GM10266 (cell line): ENCODE measurements at regions not wholly inside any gene's neighbourhood (a gene's known extent, or its start where the extent isn't known, plus 50 kb on each side); places are given as distances from the start of the nearest gene placed in this dataset.
"Not testable (repeated sequence)": the region's sequence is repeated elsewhere in the genome, so short reads cannot be mapped to it uniquely, and the experiment has no call there.

Experiments used
- DNase-seq: peaks from one replicate; pipeline ENCODE4 v3.0.0; 2012; ENCODE audit errors: extremely low spot score
- TF ChIP-seq, protein P1 (sequence below): IDR thresholded peaks from 2 replicates; pipeline ENCODE4 v1.5.1; 2012; ENCODE audit warnings: mild to moderate bottlenecking, low read depth; ENCODE audit not compliant: control insufficient read depth, insufficient read depth; ENCODE audit errors: missing control alignments

GRCh38 chr3:194880940-194881925 lies 195.6 kb downstream of the FAM43A start:
- no peak for DNase-seq
- TF ChIP-seq, protein P1, sequence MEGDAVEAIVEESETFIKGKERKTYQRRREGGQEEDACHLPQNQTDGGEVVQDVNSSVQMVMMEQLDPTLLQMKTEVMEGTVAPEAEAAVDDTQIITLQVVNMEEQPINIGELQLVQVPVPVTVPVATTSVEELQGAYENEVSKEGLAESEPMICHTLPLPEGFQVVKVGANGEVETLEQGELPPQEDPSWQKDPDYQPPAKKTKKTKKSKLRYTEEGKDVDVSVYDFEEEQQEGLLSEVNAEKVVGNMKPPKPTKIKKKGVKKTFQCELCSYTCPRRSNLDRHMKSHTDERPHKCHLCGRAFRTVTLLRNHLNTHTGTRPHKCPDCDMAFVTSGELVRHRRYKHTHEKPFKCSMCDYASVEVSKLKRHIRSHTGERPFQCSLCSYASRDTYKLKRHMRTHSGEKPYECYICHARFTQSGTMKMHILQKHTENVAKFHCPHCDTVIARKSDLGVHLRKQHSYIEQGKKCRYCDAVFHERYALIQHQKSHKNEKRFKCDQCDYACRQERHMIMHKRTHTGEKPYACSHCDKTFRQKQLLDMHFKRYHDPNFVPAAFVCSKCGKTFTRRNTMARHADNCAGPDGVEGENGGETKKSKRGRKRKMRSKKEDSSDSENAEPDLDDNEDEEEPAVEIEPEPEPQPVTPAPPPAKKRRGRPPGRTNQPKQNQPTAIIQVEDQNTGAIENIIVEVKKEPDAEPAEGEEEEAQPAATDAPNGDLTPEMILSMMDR, result no peak

DNA sequence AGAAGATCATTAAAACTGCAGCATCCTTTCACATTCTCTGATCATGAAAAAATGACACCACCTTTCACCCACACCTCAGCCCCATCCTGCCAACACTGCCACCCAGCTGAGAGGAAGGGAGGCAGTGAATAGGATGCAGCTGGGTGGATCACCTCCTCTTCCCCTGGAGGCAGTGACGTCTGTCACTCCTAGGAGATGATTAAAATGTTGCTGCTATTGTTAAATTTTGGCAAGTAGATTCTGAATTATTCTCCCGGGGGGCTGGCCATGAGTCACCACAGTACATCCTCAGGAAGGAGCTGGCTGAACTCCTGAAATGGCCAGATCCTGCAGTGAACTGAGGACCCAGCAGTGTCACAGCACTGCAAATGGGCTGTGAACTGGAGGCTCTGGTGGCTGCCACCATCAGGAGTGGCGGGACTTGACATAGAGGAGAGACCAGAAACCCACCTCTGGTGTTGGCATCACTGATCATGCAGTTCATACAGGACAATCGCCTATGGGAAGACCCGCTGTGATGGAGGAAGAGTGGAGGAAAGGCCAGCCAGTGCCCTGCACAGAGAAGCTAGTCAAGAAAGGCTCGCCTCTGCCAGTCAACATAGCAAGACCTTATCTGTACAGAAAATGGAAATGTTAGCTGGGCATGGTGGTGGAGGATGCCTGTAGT lies 199.1 kb downstream of the FAM43A start:
- TF ChIP-seq, protein P1, result no peak
- DNase-seq, result no peak

- TF ChIP-seq, protein P1, result no peak
- DNase-seq, result no peak
Measured at GRCh38 chr3:194885766-194886165, 200.1 kb downstream of the FAM43A start.

DNA sequence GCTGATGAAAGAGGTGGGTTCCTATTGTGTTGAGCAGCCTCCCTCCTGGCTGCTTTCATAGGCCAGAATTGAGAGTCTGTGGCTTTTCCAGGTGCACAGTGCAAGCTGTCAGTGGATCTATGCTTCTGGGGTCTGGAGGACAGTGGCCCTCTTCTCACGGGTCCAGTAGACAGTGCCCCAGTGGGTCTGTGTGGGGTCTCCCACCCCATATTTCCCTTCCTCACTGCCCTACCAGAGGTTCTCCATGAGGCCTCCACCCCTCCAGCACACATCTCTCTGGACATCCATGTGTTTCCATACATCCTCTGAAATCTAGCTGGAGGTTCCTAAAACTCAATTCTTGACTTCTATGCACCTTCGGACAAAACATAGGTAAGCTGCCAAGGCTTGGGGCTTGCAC lies 201.2 kb downstream of the FAM43A start:
- TF ChIP-seq, protein P1, result no peak

DNA sequence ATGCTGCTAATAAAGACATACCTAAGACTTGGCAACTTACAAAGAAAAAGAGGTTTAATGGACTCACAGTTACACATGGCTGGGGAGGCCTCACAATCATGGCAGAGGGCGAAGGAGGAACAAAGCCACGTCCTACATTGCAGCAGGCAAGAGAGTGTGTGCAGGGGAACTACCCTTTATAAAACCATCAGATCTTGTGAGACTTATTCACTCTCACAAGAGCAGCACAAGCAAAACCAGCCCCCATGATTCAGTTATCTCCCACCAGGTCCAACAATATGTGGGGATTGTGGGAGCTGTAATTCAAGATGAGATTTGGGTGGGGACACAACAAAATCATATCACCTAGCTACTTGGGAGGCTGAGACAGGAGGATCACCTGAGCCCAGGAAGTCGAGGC lies 202.4 kb downstream of the FAM43A start:
- DNase-seq, result not testable (repeated sequence)

More for the DNA sequence above, 201.2 kb downstream of the FAM43A start:
- DNase-seq, result no peak

DNA sequence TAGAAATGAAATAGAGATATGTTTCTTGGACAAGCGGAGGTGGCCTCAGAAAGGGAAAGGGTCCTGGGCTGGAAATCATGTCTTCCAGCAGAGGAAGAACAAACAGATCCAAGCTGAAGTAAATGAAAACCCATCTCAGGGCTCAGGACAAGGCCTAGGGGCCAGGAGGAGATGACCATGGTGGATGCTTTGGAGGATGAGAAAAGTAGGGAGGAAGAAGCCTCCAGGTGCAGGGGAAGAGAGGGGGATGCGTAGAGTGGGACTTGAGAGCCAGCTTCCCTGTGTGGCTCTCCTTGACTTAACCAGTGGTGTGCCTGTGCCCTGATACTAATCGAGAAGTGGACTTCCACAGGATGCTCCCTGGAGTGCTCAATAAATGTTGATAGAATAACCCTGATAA lies 203.2 kb downstream of the FAM43A start:
- DNase-seq, result no peak
- TF ChIP-seq, protein P1, result no peak

DNA sequence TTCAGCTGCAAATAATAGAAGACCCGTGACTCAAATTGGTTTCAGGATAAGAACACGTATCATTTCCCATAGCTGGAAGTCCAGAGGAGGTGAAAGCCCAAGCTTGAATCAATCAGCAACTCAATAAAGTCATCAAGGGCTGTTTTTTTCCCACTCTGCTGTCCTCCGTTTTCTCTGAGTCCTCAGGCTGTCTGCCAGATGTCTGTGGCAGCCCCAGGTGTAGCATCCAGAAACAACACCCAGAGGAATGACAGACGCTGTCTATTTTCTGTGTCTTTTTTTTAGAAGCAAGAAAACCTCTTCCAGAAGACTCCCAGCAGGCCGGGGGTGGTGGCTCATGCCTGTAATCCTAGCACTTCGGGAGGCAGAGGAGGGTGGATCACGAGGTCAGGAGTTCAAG lies 204.4 kb downstream of the FAM43A start:
- no peak for DNase-seq
- TF ChIP-seq, protein P1, result no peak
